Mucosa of descending colon (tissue), 3 donors: ENCODE measurements at regions not wholly inside any gene's neighbourhood (a gene's known extent, or its start where the extent isn't known, plus 50 kb on each side); places are given as distances from the start of the nearest gene placed in this dataset.

Experiments used
- ATAC-seq: fragments of 200-7000 bp; cut with Tn5 transposase; one replicate; pipeline ENCODE4 v1.9.1; 2020; ENCODE audit warnings: mild to moderate bottlenecking, moderate library complexity
- DNase-seq, 3 donors: peaks; one replicate each; pipeline ENCODE4 v3.0.0-alpha.2; 2020
- H3K36me3 ChIP-seq: fragments of 200-600 bp; one replicate; pipeline ENCODE4 v1.8.0; 2021; ENCODE audit warnings: low read depth, mild to moderate bottlenecking
- H3K4me1 ChIP-seq: fragments of 200-600 bp; one replicate; pipeline ENCODE4 v1.8.0; 2021; ENCODE audit warnings: low read depth, mild to moderate bottlenecking
- H3K4me3 ChIP-seq: fragments of 200-600 bp; one replicate; pipeline ENCODE4 v1.8.0; 2021; ENCODE audit warnings: mild to moderate bottlenecking
- H3K9me3 ChIP-seq: fragments of 200-600 bp; one replicate; pipeline ENCODE4 v1.8.0; 2021; ENCODE audit warnings: mild to moderate bottlenecking
- intact Hi-C, 2 donors: fragments of 100-400 bp; cut with DNase I in 1 of 2; cut with micrococcal nuclease in 1 of 2; formaldehyde crosslinking; loops; one replicate each; pipeline versions ENCODE4 v1.11.0 to v1.11.1; 2022; cut with DNase I, micrococcal nuclease
- TF ChIP-seq, protein P1 (sequence below): fragments of 200-600 bp; IDR thresholded peaks from one replicate; pipeline ENCODE4 v1.8.0; 2022; ENCODE audit warnings: antibody characterized with exemption, mild to moderate bottlenecking
- donor health status: DM: no; HTN: no; CAD: no; lungs with moderate emphysema.
- donor health status: DM: no; HTN: no; CAD: no.
- donor health status: DM: no; HTN: yes; CAD: no.

DNA sequence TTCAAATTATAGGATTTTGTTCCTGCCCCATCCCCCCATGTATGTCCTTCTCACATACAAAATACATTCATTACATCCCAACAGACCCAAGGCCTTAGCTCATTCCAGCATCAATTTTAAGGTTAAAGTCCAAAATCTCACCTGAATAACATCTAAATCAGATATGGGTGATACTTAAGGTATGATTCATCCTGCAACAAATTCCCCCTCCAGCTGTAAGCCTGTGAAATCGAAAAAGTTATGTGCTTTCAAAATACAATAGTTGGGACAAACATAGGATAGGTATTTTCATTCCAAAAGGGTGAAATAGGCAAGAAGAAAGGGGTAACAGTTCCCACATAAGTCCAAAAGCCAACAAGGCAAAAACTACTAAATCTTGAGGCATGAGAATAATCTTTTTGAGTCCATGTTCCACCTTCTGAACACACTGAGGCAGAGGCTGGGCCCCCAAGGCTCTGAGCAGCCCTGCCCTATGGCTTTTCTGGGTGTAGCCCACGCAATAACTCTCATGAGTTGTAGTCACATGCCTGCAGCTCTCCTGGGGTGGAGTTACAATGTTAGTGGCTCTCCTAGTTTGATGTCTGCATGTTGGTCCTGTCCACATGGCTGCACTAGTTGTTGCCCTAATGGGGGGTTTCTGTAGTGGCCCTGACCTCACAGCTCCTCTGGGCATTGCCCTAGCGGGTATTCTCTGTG is 243.9 kb upstream of the SMARCA2 start:
- Histone ChIP-seq H3K4me3 (no peak overlapping the region), H3K4me1 (no peaks in the 10 kb centered on the region), H3K36me3 (no peaks in the 10 kb centered on the region), H3K9me3 (no peaks in the 10 kb centered on the region)
- ATAC-seq (no peak), DNase-seq (no peak)
- TF ChIP-seq, protein P1, sequence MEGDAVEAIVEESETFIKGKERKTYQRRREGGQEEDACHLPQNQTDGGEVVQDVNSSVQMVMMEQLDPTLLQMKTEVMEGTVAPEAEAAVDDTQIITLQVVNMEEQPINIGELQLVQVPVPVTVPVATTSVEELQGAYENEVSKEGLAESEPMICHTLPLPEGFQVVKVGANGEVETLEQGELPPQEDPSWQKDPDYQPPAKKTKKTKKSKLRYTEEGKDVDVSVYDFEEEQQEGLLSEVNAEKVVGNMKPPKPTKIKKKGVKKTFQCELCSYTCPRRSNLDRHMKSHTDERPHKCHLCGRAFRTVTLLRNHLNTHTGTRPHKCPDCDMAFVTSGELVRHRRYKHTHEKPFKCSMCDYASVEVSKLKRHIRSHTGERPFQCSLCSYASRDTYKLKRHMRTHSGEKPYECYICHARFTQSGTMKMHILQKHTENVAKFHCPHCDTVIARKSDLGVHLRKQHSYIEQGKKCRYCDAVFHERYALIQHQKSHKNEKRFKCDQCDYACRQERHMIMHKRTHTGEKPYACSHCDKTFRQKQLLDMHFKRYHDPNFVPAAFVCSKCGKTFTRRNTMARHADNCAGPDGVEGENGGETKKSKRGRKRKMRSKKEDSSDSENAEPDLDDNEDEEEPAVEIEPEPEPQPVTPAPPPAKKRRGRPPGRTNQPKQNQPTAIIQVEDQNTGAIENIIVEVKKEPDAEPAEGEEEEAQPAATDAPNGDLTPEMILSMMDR: no peak
- intact Hi-C loops: no loop called here

DNA sequence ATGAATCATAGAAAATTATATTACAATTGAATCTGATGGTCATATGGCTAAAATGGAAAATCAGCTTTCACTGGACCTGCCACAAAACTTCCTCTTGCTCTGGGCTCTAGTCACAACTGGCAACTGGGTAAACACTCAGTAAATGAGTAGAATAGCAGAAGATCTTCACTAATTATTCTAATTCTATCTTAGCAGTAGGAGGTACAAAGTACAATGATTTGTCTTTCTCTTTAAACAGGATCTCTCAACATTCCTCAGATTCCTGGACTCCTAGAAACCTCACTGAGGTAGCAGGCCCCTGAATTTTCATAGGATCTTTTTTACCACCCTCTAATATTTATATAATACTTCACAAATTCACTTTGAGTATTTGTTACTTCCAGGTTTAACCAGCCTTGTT is 239.9 kb upstream of the SMARCA2 start:
- intact Hi-C loops: no loop called here
- H3K9me3 ChIP-seq: no peaks in the 10 kb centered on the region
- ATAC-seq: no peak
- H3K36me3 ChIP-seq: no peaks in the 10 kb centered on the region
- TF ChIP-seq, protein P1: no peak
- H3K4me3 ChIP-seq: no peak overlapping the region
- no peaks in the 10 kb centered on the region for H3K4me1 ChIP-seq
- DNase-seq: no peak

DNA sequence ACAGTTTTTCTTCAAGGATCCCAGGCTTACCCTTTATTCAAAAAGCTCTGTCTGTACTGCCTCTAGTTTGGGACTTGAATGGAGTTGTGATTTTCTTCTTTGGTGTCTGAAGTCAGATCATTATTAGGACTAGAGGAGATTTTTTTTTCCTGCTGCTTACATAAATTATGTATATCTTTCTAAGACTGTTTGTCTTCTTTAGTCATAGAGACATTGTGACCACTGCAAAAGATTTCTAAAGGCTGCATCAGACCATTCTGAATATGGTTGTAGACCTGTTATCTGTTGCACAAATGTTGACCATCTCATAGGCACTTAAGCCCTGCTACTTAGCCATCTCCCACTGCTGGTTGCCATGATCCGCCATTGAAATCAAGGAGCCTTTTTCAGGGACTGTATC is 238.5 kb upstream of the SMARCA2 start:
- Histone ChIP-seq H3K36me3 (no peaks in the 10 kb centered on the region), H3K4me3 (no peak overlapping the region), H3K9me3 (no peaks in the 10 kb centered on the region), H3K4me1 (no peaks in the 10 kb centered on the region)
- TF ChIP-seq, protein P1: no peak
- ATAC-seq (no peak), DNase-seq (no peak)
- intact Hi-C loops: no loop called here

DNA sequence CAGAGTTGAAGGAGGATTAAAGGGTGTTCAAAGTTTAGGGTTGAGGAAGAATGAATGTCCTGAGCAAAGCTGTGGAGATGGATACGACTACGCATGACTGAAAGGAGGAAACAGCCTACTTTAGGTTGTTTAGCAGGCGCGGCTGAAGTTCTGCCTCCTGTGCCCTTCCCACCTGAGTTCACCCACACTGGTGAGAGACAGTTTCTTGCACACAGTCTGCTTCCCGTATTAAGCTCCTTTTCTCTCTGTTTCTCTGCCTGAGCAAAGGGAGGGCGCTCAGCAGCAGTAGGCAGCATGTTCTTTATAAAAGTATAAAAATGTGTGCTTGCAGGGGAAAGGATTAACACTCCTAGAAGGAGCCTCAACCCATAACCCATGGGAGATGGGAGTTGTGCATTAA is 224.0 kb upstream of the SMARCA2 start:
- H3K36me3 ChIP-seq: no peaks in the 10 kb centered on the region
- DNase-seq (no peak), ATAC-seq (no peak)
- TF ChIP-seq, protein P1: no peak
- no peaks in the 10 kb centered on the region for H3K4me1 ChIP-seq
- H3K9me3 ChIP-seq: no peaks in the 10 kb centered on the region
- no peak overlapping the region for H3K4me3 ChIP-seq
- intact Hi-C loops: no loop called here

DNA sequence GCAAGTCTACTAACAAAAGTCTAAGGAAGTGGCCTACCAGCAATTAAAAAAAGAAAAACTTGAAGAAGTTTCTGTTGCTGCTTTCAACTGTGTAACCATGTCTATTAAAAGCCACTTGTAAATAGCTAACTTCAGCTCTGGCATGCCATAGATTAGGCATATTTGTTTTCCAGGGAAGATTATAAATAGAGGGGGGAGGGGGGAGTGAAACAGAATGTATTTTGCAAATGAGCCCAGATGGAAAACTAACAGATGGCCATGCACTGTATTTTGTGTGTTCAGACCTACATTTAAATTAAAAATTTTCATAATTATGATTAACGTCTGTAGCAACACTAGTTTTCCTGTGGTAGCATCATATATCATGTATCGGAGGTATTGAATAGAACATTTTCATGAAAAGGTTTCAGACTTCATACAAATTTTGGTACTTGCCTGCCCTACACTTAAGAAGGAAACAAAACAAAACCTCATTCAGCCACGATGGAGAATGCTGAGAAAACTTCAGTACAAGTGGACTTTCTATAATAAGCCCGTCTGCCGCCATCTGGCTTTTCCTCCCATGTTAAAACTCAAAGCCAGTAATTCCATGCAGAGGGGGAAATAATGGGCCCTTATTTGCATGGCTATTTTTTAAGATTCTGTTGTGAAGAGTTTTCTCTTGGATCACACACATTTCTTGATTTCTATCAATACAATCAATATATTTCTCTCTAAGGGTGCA is 220.4 kb upstream of the SMARCA2 start:
- DNase-seq (no peak), ATAC-seq (no peak)
- Histone ChIP-seq H3K4me3 (no peak overlapping the region), H3K4me1 (no peaks in the 10 kb centered on the region), H3K9me3 (no peaks in the 10 kb centered on the region), H3K36me3 (no peaks in the 10 kb centered on the region)
- intact Hi-C loops: no loop called here
- TF ChIP-seq, protein P1: no peak
